ENCODE measurements at regions not wholly inside any gene's neighbourhood (a gene's known extent, or its start where the extent isn't known, plus 50 kb on each side); places are given as distances from the start of the nearest gene placed in this dataset.

GRCh38 chr13:80199585-80200292, 141.2 kb downstream of the SPRY2 start:
- TF ChIP-seq CTCF (IDR thresholded peaks at IDR 0.05; ENCODE audit: low read depth, low read length, poor library complexity, severe bottlenecking), result no peak
- no peak for TF ChIP-seq EZH2phosphoT487 (IDR thresholded peaks at IDR 0.05; ENCODE audit: borderline replicate concordance, low read length)

Measured in DOHH2 (cell line).